ENCODE measurements at regions not wholly inside any gene's neighbourhood (a gene's known extent, or its start where the extent isn't known, plus 50 kb on each side); places are given as distances from the start of the nearest gene placed in this dataset.

DNA sequence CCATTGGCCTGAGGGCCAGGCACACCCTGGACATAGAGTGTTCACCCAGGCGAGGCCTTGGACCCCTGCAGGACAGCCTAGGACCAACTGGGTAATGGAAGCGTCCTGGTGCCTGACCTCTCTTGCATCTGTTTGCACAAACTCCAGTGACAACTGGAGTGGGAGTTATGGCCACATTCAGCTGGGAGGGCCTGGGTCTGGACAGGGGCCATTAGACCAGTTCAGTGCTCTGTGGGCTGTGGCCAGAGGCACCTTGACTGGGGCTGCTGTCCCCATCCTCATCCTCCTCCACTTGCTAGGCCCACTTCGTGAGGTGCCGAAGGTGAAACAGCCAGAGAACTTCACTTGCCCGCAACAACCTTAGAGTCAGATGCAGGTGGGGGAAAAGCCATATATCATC is 372.7 kb upstream of the IRX1 start:
- in situ Hi-C loops (cut with HindIII; ENCODE audit: low sequenced_read_pairs) = no loop called here
- no peak for DNase-seq (ENCODE audit: low read depth, low spot score)
- TF ChIP-seq, protein P1, sequence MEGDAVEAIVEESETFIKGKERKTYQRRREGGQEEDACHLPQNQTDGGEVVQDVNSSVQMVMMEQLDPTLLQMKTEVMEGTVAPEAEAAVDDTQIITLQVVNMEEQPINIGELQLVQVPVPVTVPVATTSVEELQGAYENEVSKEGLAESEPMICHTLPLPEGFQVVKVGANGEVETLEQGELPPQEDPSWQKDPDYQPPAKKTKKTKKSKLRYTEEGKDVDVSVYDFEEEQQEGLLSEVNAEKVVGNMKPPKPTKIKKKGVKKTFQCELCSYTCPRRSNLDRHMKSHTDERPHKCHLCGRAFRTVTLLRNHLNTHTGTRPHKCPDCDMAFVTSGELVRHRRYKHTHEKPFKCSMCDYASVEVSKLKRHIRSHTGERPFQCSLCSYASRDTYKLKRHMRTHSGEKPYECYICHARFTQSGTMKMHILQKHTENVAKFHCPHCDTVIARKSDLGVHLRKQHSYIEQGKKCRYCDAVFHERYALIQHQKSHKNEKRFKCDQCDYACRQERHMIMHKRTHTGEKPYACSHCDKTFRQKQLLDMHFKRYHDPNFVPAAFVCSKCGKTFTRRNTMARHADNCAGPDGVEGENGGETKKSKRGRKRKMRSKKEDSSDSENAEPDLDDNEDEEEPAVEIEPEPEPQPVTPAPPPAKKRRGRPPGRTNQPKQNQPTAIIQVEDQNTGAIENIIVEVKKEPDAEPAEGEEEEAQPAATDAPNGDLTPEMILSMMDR (IDR thresholded peaks at IDR 0.05; ENCODE audit: low read depth, low read length) = no peak
- H3K4me3 ChIP-seq (ENCODE audit: low read depth, low read length) = no peak overlapping the region

DNA sequence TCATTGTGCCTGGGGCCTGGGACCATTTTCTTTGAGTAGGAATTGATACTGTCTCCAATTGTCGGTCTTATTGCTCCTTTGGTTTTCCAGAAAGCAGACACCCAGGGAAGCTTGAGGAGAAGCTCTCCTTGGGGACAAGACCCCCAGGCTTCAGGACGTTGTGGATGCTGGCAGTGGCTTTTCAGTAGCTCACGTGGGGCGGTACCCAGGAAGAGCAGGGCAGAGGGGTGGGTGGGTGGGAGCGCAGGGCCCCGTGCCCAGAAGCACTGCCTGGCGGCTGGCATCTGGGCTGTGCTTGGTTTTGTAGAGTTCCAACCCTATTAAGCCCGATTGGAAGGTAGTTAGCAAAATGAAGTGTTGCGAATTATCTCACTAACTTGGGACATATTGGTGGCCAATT is 374.2 kb upstream of the IRX1 start:
- in situ Hi-C loops (cut with HindIII; ENCODE audit: low sequenced_read_pairs) = no loop called here
- no peak overlapping the region for H3K4me3 ChIP-seq (ENCODE audit: low read depth, low read length)
- TF ChIP-seq, protein P1 (IDR thresholded peaks at IDR 0.05; ENCODE audit: low read depth, low read length) = no peak

DNA sequence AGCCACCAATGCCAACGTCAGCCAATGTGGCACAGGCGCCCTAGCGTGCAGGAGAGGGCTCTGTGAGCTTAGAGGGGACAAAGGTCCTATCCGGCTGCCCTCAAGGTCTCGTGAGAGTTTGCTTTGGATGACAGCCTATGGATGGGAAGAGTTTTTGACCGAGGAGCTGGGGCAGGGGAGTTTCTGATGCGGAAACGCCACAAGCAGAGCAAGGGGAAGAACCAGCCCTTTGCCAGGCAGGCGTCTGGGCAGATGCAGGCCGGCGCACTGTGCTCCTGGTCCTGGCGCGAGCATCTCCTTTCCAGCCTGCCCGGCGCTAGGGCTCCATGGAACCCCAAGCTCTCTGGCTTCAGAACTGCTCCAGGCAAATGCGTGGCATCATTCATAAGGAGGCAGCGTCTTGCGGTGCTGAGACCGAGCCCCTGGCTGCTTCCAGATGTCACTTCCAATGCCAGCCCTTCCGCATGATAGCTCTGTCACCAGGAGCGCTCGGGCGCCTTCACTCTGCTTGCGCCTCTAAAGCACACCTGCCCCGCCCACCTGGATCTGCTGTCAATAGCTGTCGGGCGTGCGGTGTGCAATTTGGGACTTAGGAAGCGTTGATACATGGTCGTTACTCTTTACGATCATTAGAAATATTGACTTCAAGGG is 374.9 kb upstream of the IRX1 start:
- H3K4me3 ChIP-seq (ENCODE audit: low read depth, low read length) = no peak overlapping the region
- in situ Hi-C loops (cut with HindIII; ENCODE audit: low sequenced_read_pairs) = no loop called here
- no peak for DNase-seq (ENCODE audit: low read depth, low spot score)
- TF ChIP-seq, protein P1 (IDR thresholded peaks at IDR 0.05; ENCODE audit: low read depth, low read length) = no peak

More for the DNA sequence above, 374.2 kb upstream of the IRX1 start:
- no peak for DNase-seq (ENCODE audit: low read depth, low spot score)

DNA sequence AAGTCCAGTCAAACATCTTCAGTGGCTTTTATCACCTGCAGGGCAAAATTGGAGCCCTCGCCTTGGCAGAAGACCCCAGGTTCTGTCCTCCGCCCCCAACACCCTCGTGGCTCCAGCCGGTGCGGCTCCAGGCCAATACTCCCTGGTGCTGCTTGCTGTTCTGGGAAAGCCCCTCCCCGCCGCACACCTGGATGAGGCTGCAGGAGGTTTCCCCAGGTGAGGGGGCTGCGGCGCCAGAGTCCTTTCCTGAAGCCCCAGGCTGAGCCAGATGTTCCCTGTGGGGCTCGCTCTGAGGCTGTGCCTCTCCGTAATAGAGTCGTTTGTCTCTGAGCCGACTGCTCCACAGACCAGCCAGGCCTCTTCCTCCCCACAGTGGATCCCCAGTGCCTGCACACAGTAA is 375.4 kb upstream of the IRX1 start:
- TF ChIP-seq, protein P1 (IDR thresholded peaks at IDR 0.05; ENCODE audit: low read depth, low read length) = no peak
- no peak for DNase-seq (ENCODE audit: low read depth, low spot score)
- in situ Hi-C loops (cut with HindIII; ENCODE audit: low sequenced_read_pairs) = no loop called here

GRCh38 chr5:3218916-3219650 is 376.5 kb upstream of the IRX1 start:
- DNase-seq (ENCODE audit: low read depth, low spot score) = no peak
- TF ChIP-seq, protein P1 (IDR thresholded peaks at IDR 0.05; ENCODE audit: low read depth, low read length) = no peak
- in situ Hi-C loops (cut with HindIII; ENCODE audit: low sequenced_read_pairs) = no loop called here
- no peak overlapping the region for H3K4me3 ChIP-seq (ENCODE audit: low read depth, low read length)

More for the DNA sequence above, 375.4 kb upstream of the IRX1 start:
- no peak overlapping the region for H3K4me3 ChIP-seq (ENCODE audit: low read depth, low read length)

- no peak for DNase-seq (ENCODE audit: low read depth, low spot score)
- in situ Hi-C loops (cut with HindIII; ENCODE audit: low sequenced_read_pairs) = no loop called here
- TF ChIP-seq, protein P1 (IDR thresholded peaks at IDR 0.05; ENCODE audit: low read depth, low read length) = no peak
- no peak overlapping the region for H3K4me3 ChIP-seq (ENCODE audit: low read depth, low read length)
Measured at GRCh38 chr5:3217771-3218495, 377.7 kb upstream of the IRX1 start.

Measured in astrocyte of the spinal cord (primary cell).